HG03378 (cell line): ENCODE measurements at regions not wholly inside any gene's neighbourhood (a gene's known extent, or its start where the extent isn't known, plus 50 kb on each side); places are given as distances from the start of the nearest gene placed in this dataset.
"Not testable (repeated sequence)": the region's sequence is repeated elsewhere in the genome, so short reads cannot be mapped to it uniquely, and the experiment has no call there.

Source experiments
- ATAC-seq: cut with Tn5 transposase; IDR thresholded peaks from one replicate; pipeline ENCODE4 v1.9.1; 2021; ENCODE audit warnings: mild to moderate bottlenecking, moderate library complexity; ENCODE audit not compliant: unreplicated experiment

- no peak for ATAC-seq
These were observed 183.7 kb downstream of the NRP2 start for GRCh38 chr2:205865905-205866441.

GRCh38 chr2:205865056-205865455, 182.8 kb downstream of the NRP2 start:
- no peak for ATAC-seq

- no peak for ATAC-seq
These were observed 182.2 kb downstream of the NRP2 start for GRCh38 chr2:205864491-205864890.

DNA sequence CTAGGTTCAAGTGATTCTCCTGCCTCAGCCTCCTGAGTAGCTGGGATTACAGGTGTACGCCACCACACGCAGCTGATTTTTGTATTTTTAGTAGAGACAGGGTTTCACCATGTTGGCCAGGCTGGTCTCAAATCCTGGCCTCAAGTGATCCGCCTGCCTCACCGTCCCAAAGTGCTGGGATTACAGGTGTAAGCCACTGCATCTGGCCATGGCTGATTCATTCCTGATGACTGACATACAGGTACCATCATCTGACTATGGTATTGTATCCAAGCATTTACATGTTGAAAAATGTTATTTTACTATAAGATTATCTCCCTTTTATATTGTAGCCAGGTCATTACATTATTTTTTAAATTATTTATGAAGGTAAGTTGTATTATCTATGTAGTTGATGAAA, 180.5 kb downstream of the NRP2 start:
- ATAC-seq: not testable (repeated sequence)

DNA sequence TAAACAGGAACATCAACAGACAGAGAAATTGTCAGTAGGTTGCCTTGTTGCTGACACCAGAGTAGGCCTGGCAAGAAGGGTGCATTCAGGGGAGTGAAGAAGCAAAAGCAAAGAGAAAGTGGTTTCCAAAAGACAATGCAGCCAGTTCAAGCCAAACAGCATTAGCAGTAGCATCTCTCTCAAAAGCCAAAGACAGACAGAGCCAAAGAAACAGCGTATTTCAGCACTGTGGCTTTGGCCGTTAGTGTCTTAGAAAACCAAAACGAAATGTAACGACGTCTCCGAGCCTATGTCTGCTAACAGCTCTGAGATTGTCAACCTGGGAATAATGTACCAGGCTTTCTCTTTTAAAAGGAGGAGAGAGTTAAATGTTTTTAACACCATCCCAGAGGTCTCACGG, 178.6 kb downstream of the NRP2 start:
- no peak for ATAC-seq

GRCh38 chr2:205860181-205860580, 177.9 kb downstream of the NRP2 start:
- no peak for ATAC-seq

- ATAC-seq: peak; percentile 75
These were observed 176.7 kb downstream of the NRP2 start for GRCh38 chr2:205858881-205859441.

GRCh38 chr2:205858275-205858674, 176.0 kb downstream of the NRP2 start:
- no peak for ATAC-seq

GRCh38 chr2:205857520-205858237, 175.4 kb downstream of the NRP2 start:
- peak; percentile 63 for ATAC-seq

DNA sequence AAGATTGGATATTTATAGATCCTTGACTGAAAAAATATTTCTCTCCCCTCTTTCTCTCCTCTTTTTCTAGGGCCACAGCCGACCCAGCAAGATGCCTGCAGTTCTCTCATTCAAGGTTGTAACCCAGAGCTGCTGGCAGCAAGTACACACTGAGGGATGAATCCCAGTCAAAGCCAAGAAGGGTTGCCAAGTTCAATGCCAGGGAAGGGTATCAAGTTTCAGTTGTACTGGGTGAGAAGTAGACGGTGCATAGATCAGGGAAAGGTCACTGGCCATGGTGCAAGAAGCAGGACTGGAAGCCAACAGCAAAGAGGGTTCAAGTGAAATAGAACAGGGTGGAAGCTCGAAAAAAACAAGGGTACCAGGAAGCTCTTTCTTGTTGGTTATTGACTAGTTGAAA, 170.2 kb downstream of the NRP2 start:
- no peak for ATAC-seq

DNA sequence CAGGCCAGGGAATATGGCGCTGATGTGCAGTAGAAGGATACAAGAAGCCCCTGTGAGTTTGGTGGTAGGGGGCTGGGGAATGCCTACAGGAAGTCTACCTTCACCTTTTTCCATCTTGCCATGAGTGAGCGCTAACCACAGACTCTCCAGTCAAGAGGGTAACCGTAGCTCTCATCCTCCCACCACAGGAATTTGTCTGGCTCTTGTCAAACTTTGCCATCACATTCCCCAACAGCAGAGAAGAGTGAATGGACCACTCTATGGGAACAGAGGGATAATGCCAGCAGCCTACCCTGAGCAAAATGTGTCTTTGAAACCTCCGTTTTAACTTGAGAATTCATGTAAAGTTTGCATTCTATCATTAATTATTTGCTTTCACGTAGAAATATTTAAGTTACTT, 168.3 kb downstream of the NRP2 start:
- ATAC-seq: no peak

- ATAC-seq: no peak
These were observed 167.8 kb downstream of the NRP2 start for GRCh38 chr2:205850132-205850531.

GRCh38 chr2:205849136-205849535, 166.8 kb downstream of the NRP2 start:
- no peak for ATAC-seq

- ATAC-seq: no peak
These were observed 166.3 kb downstream of the NRP2 start for GRCh38 chr2:205848601-205849000.
